ENCODE measurements at regions not wholly inside any gene's neighbourhood (a gene's known extent, or its start where the extent isn't known, plus 50 kb on each side); places are given as distances from the start of the nearest gene placed in this dataset.
"Not testable (repeated sequence)": the region's sequence is repeated elsewhere in the genome, so short reads cannot be mapped to it uniquely, and the experiment has no call there.

- no peak for DNase-seq (ENCODE audit: low read depth in 4 of 4, low spot score in 3 of 4)
Observed at GRCh38 chr5:91938441-91938840, 555.3 kb upstream of the ARRDC3 start.

GRCh38 chr5:91937121-91937520, 554.0 kb upstream of the ARRDC3 start:
- DNase-seq (ENCODE audit: low read depth in 4 of 4, low spot score in 3 of 4), result no peak

GRCh38 chr5:91929522-91929817, 546.4 kb upstream of the ARRDC3 start:
- DNase-seq (ENCODE audit: low read depth in 4 of 4, low spot score in 3 of 4), result no peak

GRCh38 chr5:91928754-91929521, 545.8 kb upstream of the ARRDC3 start:
- no peak for DNase-seq (ENCODE audit: low read depth in 4 of 4, low spot score in 3 of 4)

- no peak for DNase-seq (ENCODE audit: low read depth in 4 of 4, low spot score in 3 of 4)
Observed at GRCh38 chr5:91927439-91927838, 544.3 kb upstream of the ARRDC3 start.

- DNase-seq (ENCODE audit: low read depth in 4 of 4, low spot score in 3 of 4), result no peak
Observed at GRCh38 chr5:91925249-91925648, 542.1 kb upstream of the ARRDC3 start.

- not testable (repeated sequence) for DNase-seq (ENCODE audit: low read depth in 4 of 4, low spot score in 3 of 4)
Observed at GRCh38 chr5:91917037-91917814, 534.1 kb upstream of the ARRDC3 start.

GRCh38 chr5:91910655-91911054, 527.5 kb upstream of the ARRDC3 start:
- DNase-seq (ENCODE audit: low read depth in 4 of 4, low spot score in 3 of 4), result no peak

- DNase-seq (ENCODE audit: low read depth in 4 of 4, low spot score in 3 of 4), result no peak
Observed at GRCh38 chr5:91910247-91910646, 527.1 kb upstream of the ARRDC3 start.

- DNase-seq (ENCODE audit: low read depth in 4 of 4, low spot score in 3 of 4), result no peak
Observed at GRCh38 chr5:91906494-91906893, 523.4 kb upstream of the ARRDC3 start.

GRCh38 chr5:91906027-91906426, 522.9 kb upstream of the ARRDC3 start:
- no peak for DNase-seq (ENCODE audit: low read depth in 4 of 4, low spot score in 3 of 4)

GRCh38 chr5:91898898-91899297, 515.8 kb upstream of the ARRDC3 start:
- no peak for DNase-seq (ENCODE audit: low read depth in 4 of 4, low spot score in 3 of 4)

- no peak for DNase-seq (ENCODE audit: low read depth in 4 of 4, low spot score in 3 of 4)
Observed at GRCh38 chr5:91898019-91898418, 514.9 kb upstream of the ARRDC3 start.

- DNase-seq (ENCODE audit: low read depth in 4 of 4, low spot score in 3 of 4), result no peak
Observed at GRCh38 chr5:91888810-91889209, 505.7 kb upstream of the ARRDC3 start.

- DNase-seq (ENCODE audit: low read depth in 4 of 4, low spot score in 3 of 4), result no peak
Observed at GRCh38 chr5:91885291-91886265, 502.5 kb upstream of the ARRDC3 start.

GRCh38 chr5:91884036-91884435, 500.9 kb upstream of the ARRDC3 start:
- no peak for DNase-seq (ENCODE audit: low read depth in 4 of 4, low spot score in 3 of 4)

GRCh38 chr5:91875196-91875779, 492.2 kb upstream of the ARRDC3 start:
- no peak for DNase-seq (ENCODE audit: low read depth in 4 of 4, low spot score in 3 of 4)

GRCh38 chr5:91867799-91868198, 484.7 kb upstream of the ARRDC3 start:
- no peak for DNase-seq (ENCODE audit: low read depth in 4 of 4, low spot score in 3 of 4)

- DNase-seq (ENCODE audit: low read depth in 4 of 4, low spot score in 3 of 4), result no peak
Observed at GRCh38 chr5:91865915-91866314, 482.8 kb upstream of the ARRDC3 start.

GRCh38 chr5:91864962-91865361, 481.8 kb upstream of the ARRDC3 start:
- no peak for DNase-seq (ENCODE audit: low read depth in 4 of 4, low spot score in 3 of 4)

GRCh38 chr5:91851670-91852069, 468.6 kb upstream of the ARRDC3 start:
- no peak for DNase-seq (ENCODE audit: low read depth in 4 of 4, low spot score in 3 of 4)

Data from left renal pelvis (tissue), 4 donors.